ENCODE measurements at regions not wholly inside any gene's neighbourhood (a gene's known extent, or its start where the extent isn't known, plus 50 kb on each side); places are given as distances from the start of the nearest gene placed in this dataset.

DNA sequence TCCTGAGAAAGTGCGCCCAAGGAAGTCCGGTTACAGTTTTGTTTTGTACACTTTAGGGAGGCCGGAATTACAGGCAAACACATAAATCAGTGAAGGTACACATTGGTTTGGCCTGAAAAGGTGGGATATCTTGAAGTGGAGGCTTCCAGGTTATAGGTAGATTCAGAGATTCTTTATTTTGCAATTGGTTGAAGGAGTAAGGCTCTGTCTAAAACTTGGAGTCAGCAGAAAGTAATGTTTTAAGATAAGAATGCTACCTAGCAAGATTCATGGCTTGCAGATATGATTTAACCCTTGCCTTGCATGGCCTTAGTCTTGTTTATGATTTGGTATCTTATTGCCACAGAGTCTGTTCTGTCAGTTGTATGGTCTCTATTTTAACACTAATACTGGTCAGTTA is 165.9 kb upstream of the NDUFV2 start:
- TF ChIP-seq SP1 (IDR thresholded peaks at IDR 0.05) (no peak), SUZ12 (IDR thresholded peaks at IDR 0.05) (no peak)
